K562 (cell line): ENCODE measurements at regions not wholly inside any gene's neighbourhood (a gene's known extent, or its start where the extent isn't known, plus 50 kb on each side); places are given as distances from the start of the nearest gene placed in this dataset.

Experiments
- ATAC-seq: fragments of 200-7000 bp; cut with Tn5 transposase; 3 replicates; pipeline ENCODE4 v1.9.1; 2020; ENCODE audit warnings: moderate library complexity
- BruUV-seq: library from RNA; stranded (reverse); fragments of 400-500 nt; replicated peaks from 2 replicates; lab custom pipeline; 2021; lab: Mats Ljungman, UMichigan
- CTCF ChIA-PET: fragments of 300-600 bp; formaldehyde crosslinking; extraction: SDS; loops from one replicate; lab custom pipeline; 2021; ENCODE audit warnings: low intra/inter-chr PET ratio; lab: Yijun Ruan, JAX
- POLR2A ChIA-PET: fragments of 300-600, 350-650 bp; sonication (Branson Sonifier 250); formaldehyde crosslinking; extraction: SDS; loops from one replicate; lab custom pipeline; 2021; ENCODE audit warnings: antibody characterized with exemption, inconsistent platforms; lab: Yijun Ruan, JAX
- DNase-seq, 4 experiments: peaks; one replicate each; pipeline versions ENCODE4 v3.0.0 to v3.0.0-alpha.2; 2011 to 2018; ENCODE audit warnings: low spot score in 3 of 4, mixed read lengths in 3 of 4; ENCODE audit errors: extremely low read depth in 1 of 4
- FAIRE-seq: peaks from 2 replicates; lab custom pipeline; 2011; peaks lifted over from hg19 to GRCh38; lab: Jason Lieb, UNC
- H2AFZ ChIP-seq: 2 replicates; pipeline ENCODE4 v1.6.0; 2011; ENCODE audit warnings: low read depth, low read length, control low read depth, inconsistent platforms
- H3K27ac ChIP-seq: fragments of 200-600 bp; 3 replicates; pipeline ENCODE4 v1.8.0; 2011; ENCODE audit warnings: low read depth, mild to moderate bottlenecking, control low read depth, inconsistent platforms, low read length, moderate library complexity, mixed read lengths; ENCODE audit errors: extremely low read depth
- H3K27me3 ChIP-seq, 2 experiments: fragments of 300-600 bp in 1 of 2; 2 replicates in 1 of 2; 3 replicates in 1 of 2; pipeline versions ENCODE4 v1.6.0 to v1.8.0; 2011; ENCODE audit warnings: inconsistent platforms in 2 of 2, low read length in 2 of 2, mild to moderate bottlenecking in 1 of 2, mixed read lengths in 1 of 2, moderate library complexity in 1 of 2; ENCODE audit not compliant: control insufficient read depth in 2 of 2, insufficient read depth in 2 of 2
- H3K36me3 ChIP-seq: fragments of 300-600 bp; 3 replicates; pipeline ENCODE4 v1.8.0; 2011; ENCODE audit warnings: mild to moderate bottlenecking, low read length, inconsistent platforms; ENCODE audit not compliant: control insufficient read depth, insufficient read depth
- H3K4me1 ChIP-seq, 2 experiments: fragments of 200-600 bp in 1 of 2; replicated peaks in 1 of 2; 2 replicates in 1 of 2; 3 replicates in 1 of 2; pipeline versions ENCODE4 v1.5.1 to v1.8.0; 2011; ENCODE audit warnings: inconsistent platforms in 2 of 2, low read length in 2 of 2, mild to moderate bottlenecking in 1 of 2, mixed read lengths in 1 of 2, moderate library complexity in 1 of 2; ENCODE audit not compliant: control insufficient read depth in 2 of 2, insufficient read depth in 2 of 2
- H3K4me2 ChIP-seq: 2 replicates; pipeline ENCODE4 v1.6.1; 2011; ENCODE audit warnings: low read length, control low read depth, inconsistent platforms, mixed read lengths; ENCODE audit not compliant: insufficient read depth
- H3K4me3 ChIP-seq: fragments of 200-600 bp; sonication (generic), shearing (Covaris generic); 2 replicates; pipeline ENCODE4 v1.5.1; 2016; ENCODE audit warnings: control low read depth, inconsistent platforms
- H3K79me2 ChIP-seq: fragments of 200-600 bp; 3 replicates; pipeline ENCODE4 v1.8.0; 2011; ENCODE audit warnings: low read length, inconsistent platforms; ENCODE audit not compliant: control insufficient read depth, insufficient read depth
- H3K9ac ChIP-seq, 2 experiments: 2 replicates each; pipeline versions ENCODE4 v1.6.0 to v1.6.1; 2011; ENCODE audit warnings: low read depth in 2 of 2, low read length in 2 of 2, control low read depth in 1 of 2, inconsistent platforms in 1 of 2, mild to moderate bottlenecking in 1 of 2, mixed read lengths in 1 of 2; ENCODE audit not compliant: insufficient read depth in 1 of 2
- H3K9me1 ChIP-seq: one replicate; pipeline ENCODE4 v1.6.0; 2011; ENCODE audit warnings: inconsistent platforms, mild to moderate bottlenecking, low read length, moderate library complexity; ENCODE audit not compliant: control insufficient read depth, insufficient read depth
- H3K9me3 ChIP-seq: replicated peaks from 2 replicates; pipeline ENCODE4 v1.5.1; 2011; ENCODE audit warnings: low read depth, low read length, inconsistent platforms; ENCODE audit not compliant: control insufficient read depth, insufficient read depth
- H4K20me1 ChIP-seq: replicated peaks from 2 replicates; pipeline ENCODE4 v1.6.1; 2011; ENCODE audit warnings: low read length, inconsistent platforms, mixed read lengths; ENCODE audit not compliant: control insufficient read depth, insufficient read depth
- C11orf30 ChIP-seq: fragments of 450-650 bp; IDR thresholded peaks from 2 replicates; pipeline ENCODE4 v1.6.1; 2016; ENCODE audit warnings: low read depth, mild to moderate bottlenecking
- MAFF ChIP-seq: IDR thresholded peaks from 2 replicates; pipeline ENCODE4 v1.6.1; 2012; ENCODE audit warnings: low read length, improper control_type of control experiment
- MAFG ChIP-seq: fragments of 450-650 bp; conservative IDR thresholded peaks from 2 replicates; pipeline ENCODE4 v1.6.1; 2016; ENCODE audit warnings: missing genetic modification characterization, missing compliant biosample characterization
- MAFK ChIP-seq: IDR thresholded peaks from 2 replicates; pipeline ENCODE4 v1.6.1; 2011; ENCODE audit warnings: low read length, improper control_type of control experiment
- ZNF124 ChIP-seq: sonication (generic); formaldehyde crosslinking; IDR thresholded peaks from 2 replicates; pipeline ENCODE4 v1.8.1; 2022; ENCODE audit warnings: missing genetic modification reagents
- ZNF316 ChIP-seq: fragments of 450-650 bp; IDR thresholded peaks from 2 replicates; pipeline ENCODE4 v1.6.1; 2016
- WGBS: fragments of 100-300 bp; shearing (Covaris generic); methylation state at CpG from one replicate; pipeline ENCODE4 v1.1.6; 2016; ENCODE audit warnings: low coverage, mixed read lengths; ENCODE audit not compliant: insufficient coverage; ENCODE audit errors: missing lambda C conversion rate; 5-methylcytosine and 5-hydroxymethylcytosine counted together
- in situ Hi-C: fragments of 300-500 bp; cut with MboI; formaldehyde crosslinking; loops from 4 replicates; pipeline ENCODE4 v1.15.0; 2018; ENCODE audit warnings: inconsistent platforms, mixed read lengths
- intact Hi-C: fragments of 100-400 bp; cut with micrococcal nuclease; formaldehyde crosslinking; loops from 2 replicates; pipeline ENCODE4 v1.14.2; 2022
- TF ChIP-seq, protein P1 (sequence below), 2 experiments: IDR thresholded peaks in 1 of 2; conservative IDR thresholded peaks in 1 of 2; 2 replicates each; pipeline ENCODE4 v1.6.1; 2016; ENCODE audit warnings: low read depth in 2 of 2, mild to moderate bottlenecking in 1 of 2, missing compliant biosample characterization in 1 of 2, missing genetic modification characterization in 1 of 2, moderate library complexity in 1 of 2
- TF ChIP-seq, protein P2 (sequence below): fragments of 450-650 bp; IDR thresholded peaks from 2 replicates; pipeline ENCODE4 v1.7.1; 2018; ENCODE audit warnings: mild to moderate bottlenecking, low read depth; ENCODE audit not compliant: partially characterized antibody
- TF ChIP-seq, protein P3 (sequence below): fragments of 450-650 bp; IDR thresholded peaks from 2 replicates; pipeline ENCODE4 v1.6.1; 2016; ENCODE audit warnings: mild to moderate bottlenecking
- TF ChIP-seq, protein P4 (sequence below): fragments of 450-650 bp; conservative IDR thresholded peaks from 2 replicates; pipeline ENCODE4 v1.6.1; 2016; ENCODE audit warnings: missing genetic modification characterization, low read depth, mild to moderate bottlenecking, control low read depth, missing compliant biosample characterization

DNA sequence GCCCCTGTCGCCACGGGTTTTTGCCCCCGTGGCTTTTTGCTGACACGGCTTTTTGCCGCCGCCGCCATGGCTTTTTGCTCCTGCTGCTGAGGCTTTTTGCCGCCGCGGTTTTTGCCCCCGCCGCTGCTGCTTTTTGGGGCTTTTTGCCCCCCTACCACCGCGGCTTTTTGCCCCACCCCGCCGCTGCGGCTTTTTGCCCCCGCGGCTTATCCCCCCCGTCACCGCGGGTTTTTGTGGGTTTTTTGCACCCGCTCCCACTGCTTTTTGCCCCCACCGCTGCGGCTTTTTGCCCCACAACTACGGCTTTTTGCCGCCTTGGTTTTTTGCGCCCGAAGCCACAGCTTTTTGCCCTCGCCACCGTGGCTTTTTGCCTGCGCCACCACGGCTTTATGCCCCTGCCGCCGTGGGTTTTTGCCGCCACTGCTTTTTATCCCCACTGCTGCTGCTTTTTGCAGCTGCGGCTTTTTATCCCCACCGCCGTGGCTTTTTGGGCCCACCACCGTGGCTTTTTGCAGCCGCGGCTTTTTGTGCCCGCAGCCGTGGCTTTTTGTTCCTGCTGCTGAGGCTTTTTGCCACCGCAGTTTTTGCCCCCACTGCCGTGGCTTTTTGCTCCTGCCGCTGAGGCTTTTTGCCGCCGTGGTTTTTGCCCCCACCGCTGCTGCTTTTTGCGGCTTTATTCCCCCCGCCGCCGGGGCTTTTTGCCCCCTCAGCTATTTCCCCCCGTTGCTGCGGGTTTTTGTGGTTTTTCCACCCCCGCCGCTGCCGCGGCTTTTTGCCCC is 2798.0 kb upstream of the TEKT4 start:
- in situ Hi-C loops (no loop called here), intact Hi-C loops (no loop called here)
- WGBS, result 41% methylated on average over 28 of the region's 60 CpGs
- ChIA-PET POLR2A (no interaction called here), CTCF (no interaction called here)
- no peak for ATAC-seq
- H3K9me1 ChIP-seq, result no peaks in the 10 kb centered on the region
- FAIRE-seq, result no peak
- no peak overlapping the region for H2AFZ ChIP-seq
- no peaks in the 10 kb centered on the region for H3K4me1 ChIP-seq
- H3K27ac ChIP-seq, result no peak overlapping the region
- H3K36me3 ChIP-seq, result no peaks in the 10 kb centered on the region
- H3K79me2 ChIP-seq, result no peaks in the 10 kb centered on the region
- H4K20me1 ChIP-seq, result no peaks in the 10 kb centered on the region
- peaks cover 2 to 25% of the 10 kb centered on the region in 2 experiments; a peak in 3 of 5 replicates for H3K27me3 ChIP-seq
- H3K4me2 ChIP-seq, result no peak overlapping the region
- no TSS peak for BruUV-seq
- DNase-seq, result peak in 2 of 4 experiments; percentile 0 to 1
- H3K4me3 ChIP-seq, result no peak overlapping the region
- no peaks in the 10 kb centered on the region for H3K9me3 ChIP-seq
- no peak overlapping the region for H3K9ac ChIP-seq
- TF ChIP-seq ZNF316, result peak; percentile 52
- peak; percentile 54 for TF ChIP-seq C11orf30
- TF ChIP-seq, protein P1, sequence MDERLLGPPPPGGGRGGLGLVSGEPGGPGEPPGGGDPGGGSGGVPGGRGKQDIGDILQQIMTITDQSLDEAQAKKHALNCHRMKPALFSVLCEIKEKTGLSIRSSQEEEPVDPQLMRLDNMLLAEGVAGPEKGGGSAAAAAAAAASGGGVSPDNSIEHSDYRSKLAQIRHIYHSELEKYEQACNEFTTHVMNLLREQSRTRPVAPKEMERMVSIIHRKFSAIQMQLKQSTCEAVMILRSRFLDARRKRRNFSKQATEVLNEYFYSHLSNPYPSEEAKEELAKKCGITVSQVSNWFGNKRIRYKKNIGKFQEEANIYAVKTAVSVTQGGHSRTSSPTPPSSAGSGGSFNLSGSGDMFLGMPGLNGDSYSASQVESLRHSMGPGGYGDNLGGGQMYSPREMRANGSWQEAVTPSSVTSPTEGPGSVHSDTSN (CRISPR knock-in tag; IDR thresholded peaks at IDR 0.05; ENCODE audit: low read depth), result no peak
- TF ChIP-seq, protein P1 (tag; conservative IDR thresholded peaks at IDR 0.05; ENCODE audit: low read depth), result no peak
- peak; percentile 30; the same call in 1 of the 2 replicates for TF ChIP-seq MAFG (tag)
- TF ChIP-seq, protein P2, sequence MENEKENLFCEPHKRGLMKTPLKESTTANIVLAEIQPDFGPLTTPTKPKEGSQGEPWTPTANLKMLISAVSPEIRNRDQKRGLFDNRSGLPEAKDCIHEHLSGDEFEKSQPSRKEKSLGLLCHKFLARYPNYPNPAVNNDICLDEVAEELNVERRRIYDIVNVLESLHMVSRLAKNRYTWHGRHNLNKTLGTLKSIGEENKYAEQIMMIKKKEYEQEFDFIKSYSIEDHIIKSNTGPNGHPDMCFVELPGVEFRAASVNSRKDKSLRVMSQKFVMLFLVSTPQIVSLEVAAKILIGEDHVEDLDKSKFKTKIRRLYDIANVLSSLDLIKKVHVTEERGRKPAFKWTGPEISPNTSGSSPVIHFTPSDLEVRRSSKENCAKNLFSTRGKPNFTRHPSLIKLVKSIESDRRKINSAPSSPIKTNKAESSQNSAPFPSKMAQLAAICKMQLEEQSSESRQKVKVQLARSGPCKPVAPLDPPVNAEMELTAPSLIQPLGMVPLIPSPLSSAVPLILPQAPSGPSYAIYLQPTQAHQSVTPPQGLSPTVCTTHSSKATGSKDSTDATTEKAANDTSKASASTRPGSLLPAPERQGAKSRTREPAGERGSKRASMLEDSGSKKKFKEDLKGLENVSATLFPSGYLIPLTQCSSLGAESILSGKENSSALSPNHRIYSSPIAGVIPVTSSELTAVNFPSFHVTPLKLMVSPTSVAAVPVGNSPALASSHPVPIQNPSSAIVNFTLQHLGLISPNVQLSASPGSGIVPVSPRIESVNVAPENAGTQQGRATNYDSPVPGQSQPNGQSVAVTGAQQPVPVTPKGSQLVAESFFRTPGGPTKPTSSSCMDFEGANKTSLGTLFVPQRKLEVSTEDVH, result no peak
- TF ChIP-seq, protein P3, sequence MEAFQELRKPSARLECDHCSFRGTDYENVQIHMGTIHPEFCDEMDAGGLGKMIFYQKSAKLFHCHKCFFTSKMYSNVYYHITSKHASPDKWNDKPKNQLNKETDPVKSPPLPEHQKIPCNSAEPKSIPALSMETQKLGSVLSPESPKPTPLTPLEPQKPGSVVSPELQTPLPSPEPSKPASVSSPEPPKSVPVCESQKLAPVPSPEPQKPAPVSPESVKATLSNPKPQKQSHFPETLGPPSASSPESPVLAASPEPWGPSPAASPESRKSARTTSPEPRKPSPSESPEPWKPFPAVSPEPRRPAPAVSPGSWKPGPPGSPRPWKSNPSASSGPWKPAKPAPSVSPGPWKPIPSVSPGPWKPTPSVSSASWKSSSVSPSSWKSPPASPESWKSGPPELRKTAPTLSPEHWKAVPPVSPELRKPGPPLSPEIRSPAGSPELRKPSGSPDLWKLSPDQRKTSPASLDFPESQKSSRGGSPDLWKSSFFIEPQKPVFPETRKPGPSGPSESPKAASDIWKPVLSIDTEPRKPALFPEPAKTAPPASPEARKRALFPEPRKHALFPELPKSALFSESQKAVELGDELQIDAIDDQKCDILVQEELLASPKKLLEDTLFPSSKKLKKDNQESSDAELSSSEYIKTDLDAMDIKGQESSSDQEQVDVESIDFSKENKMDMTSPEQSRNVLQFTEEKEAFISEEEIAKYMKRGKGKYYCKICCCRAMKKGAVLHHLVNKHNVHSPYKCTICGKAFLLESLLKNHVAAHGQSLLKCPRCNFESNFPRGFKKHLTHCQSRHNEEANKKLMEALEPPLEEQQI, result no peak
- peak; percentile 55 for TF ChIP-seq MAFK
- TF ChIP-seq, protein P4, sequence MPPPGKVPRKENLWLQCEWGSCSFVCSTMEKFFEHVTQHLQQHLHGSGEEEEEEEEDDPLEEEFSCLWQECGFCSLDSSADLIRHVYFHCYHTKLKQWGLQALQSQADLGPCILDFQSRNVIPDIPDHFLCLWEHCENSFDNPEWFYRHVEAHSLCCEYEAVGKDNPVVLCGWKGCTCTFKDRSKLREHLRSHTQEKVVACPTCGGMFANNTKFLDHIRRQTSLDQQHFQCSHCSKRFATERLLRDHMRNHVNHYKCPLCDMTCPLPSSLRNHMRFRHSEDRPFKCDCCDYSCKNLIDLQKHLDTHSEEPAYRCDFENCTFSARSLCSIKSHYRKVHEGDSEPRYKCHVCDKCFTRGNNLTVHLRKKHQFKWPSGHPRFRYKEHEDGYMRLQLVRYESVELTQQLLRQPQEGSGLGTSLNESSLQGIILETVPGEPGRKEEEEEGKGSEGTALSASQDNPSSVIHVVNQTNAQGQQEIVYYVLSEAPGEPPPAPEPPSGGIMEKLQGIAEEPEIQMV, result no peak
- TF ChIP-seq ZNF124 (CRISPR knock-in tag), result no peak
- peak; percentile 24; the same call in 1 of the 2 replicates for TF ChIP-seq MAFF
